ENCODE measurements at regions not wholly inside any gene's neighbourhood (a gene's known extent, or its start where the extent isn't known, plus 50 kb on each side); places are given as distances from the start of the nearest gene placed in this dataset.
"Not testable (repeated sequence)": the region's sequence is repeated elsewhere in the genome, so short reads cannot be mapped to it uniquely, and the experiment has no call there.

DNA sequence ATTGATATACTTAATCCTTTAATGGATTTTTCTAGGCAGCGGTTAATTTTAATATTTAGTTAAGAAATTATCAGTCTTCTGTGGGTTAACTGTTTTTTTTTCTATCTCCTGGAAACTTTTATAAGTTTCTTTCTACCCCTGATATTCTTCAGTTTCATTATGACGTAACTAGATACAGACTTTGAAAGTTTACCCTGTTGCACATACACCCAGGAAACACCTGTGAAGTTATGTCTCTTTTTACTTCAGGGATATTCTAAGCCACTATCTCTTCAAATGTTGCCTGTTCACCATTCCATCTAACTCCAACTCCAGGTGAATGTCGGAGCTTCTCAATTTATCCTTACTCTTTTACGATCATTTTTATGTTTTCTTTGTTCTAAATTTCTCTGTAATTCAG is 329.0 kb downstream of the ICE1 start:
- Mint-ChIP-seq H3K36me3 (ENCODE audit: unreplicated experiment) (no peaks in the 10 kb centered on the region), H3K4me3 (ENCODE audit: unreplicated experiment) (no peak overlapping the region), H3K9me3 (ENCODE audit: unreplicated experiment) (no peaks in the 10 kb centered on the region), H3K27ac (ENCODE audit: unreplicated experiment) (no peak overlapping the region), H3K27me3 (ENCODE audit: unreplicated experiment) (peaks cover 3% of the 10 kb centered on the region), H3K4me1 (ENCODE audit: low read depth, unreplicated experiment) (no peaks in the 10 kb centered on the region)
- DNase-seq: no peak
- TF ChIP-seq, protein P1, sequence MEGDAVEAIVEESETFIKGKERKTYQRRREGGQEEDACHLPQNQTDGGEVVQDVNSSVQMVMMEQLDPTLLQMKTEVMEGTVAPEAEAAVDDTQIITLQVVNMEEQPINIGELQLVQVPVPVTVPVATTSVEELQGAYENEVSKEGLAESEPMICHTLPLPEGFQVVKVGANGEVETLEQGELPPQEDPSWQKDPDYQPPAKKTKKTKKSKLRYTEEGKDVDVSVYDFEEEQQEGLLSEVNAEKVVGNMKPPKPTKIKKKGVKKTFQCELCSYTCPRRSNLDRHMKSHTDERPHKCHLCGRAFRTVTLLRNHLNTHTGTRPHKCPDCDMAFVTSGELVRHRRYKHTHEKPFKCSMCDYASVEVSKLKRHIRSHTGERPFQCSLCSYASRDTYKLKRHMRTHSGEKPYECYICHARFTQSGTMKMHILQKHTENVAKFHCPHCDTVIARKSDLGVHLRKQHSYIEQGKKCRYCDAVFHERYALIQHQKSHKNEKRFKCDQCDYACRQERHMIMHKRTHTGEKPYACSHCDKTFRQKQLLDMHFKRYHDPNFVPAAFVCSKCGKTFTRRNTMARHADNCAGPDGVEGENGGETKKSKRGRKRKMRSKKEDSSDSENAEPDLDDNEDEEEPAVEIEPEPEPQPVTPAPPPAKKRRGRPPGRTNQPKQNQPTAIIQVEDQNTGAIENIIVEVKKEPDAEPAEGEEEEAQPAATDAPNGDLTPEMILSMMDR (IDR thresholded peaks at IDR 0.05; ENCODE audit: partially characterized antibody, unreplicated experiment): no peak

DNA sequence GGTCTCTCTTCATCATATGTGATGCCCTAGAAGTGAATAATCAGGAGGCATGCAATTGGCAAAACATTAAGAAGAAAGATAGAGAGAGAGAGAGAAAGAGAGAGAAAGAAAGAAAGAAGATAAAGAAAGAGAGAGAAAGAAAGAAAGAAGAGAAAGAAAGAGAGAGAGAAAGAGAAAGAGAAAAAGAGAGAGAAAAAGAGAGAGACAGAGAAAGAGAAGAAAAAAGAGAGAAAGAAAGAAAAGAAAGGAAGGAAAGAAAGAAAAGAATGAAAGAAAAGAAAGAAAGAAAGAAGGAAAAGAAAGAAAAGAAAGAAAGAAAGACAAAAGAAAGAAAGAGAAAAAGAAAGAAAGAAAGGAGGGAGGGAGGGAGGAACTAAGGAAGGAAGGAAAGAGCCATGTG is 318.9 kb downstream of the ICE1 start:
- no peak overlapping the region for H3K4me3 Mint-ChIP-seq (ENCODE audit: unreplicated experiment)
- peaks cover 11% of the 10 kb centered on the region for H3K36me3 Mint-ChIP-seq (ENCODE audit: unreplicated experiment)
- H3K27ac Mint-ChIP-seq (ENCODE audit: unreplicated experiment): no peak overlapping the region
- H3K27me3 Mint-ChIP-seq (ENCODE audit: unreplicated experiment): no peaks in the 10 kb centered on the region
- peaks cover 9% of the 10 kb centered on the region for H3K9me3 Mint-ChIP-seq (ENCODE audit: unreplicated experiment)
- DNase-seq: no peak
- TF ChIP-seq, protein P1 (IDR thresholded peaks at IDR 0.05; ENCODE audit: partially characterized antibody, unreplicated experiment): no peak
- H3K4me1 Mint-ChIP-seq (ENCODE audit: low read depth, unreplicated experiment): no peaks in the 10 kb centered on the region

DNA sequence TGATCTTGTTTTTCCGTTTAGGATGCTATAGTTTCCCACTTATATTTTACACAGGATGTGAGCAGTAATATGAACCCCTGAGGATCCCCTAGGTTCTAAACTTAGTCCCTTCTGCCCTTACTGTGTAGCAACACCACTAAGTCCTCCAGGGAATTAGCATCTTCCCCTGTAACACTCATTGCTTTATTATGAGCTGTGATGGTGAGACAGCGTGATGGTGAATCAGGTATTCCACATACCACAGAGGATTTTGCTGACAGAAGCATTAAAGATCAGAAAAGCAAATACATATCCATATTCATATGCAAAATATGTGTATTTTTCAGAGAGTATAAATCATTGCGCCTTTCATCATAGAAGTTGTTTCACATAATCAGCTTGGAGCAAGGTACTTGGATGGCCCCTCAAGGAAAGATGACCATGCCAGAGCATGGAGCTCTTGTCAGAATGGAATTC is 317.0 kb downstream of the ICE1 start:
- Mint-ChIP-seq H3K4me3 (ENCODE audit: unreplicated experiment) (no peak overlapping the region), H3K4me1 (ENCODE audit: low read depth, unreplicated experiment) (no peaks in the 10 kb centered on the region), H3K36me3 (ENCODE audit: unreplicated experiment) (peaks cover 5% of the 10 kb centered on the region), H3K27me3 (ENCODE audit: unreplicated experiment) (peaks cover 3% of the 10 kb centered on the region), H3K9me3 (ENCODE audit: unreplicated experiment) (peaks cover 2% of the 10 kb centered on the region), H3K27ac (ENCODE audit: unreplicated experiment) (no peak overlapping the region)
- no peak for DNase-seq
- TF ChIP-seq, protein P1 (IDR thresholded peaks at IDR 0.05; ENCODE audit: partially characterized antibody, unreplicated experiment): no peak

DNA sequence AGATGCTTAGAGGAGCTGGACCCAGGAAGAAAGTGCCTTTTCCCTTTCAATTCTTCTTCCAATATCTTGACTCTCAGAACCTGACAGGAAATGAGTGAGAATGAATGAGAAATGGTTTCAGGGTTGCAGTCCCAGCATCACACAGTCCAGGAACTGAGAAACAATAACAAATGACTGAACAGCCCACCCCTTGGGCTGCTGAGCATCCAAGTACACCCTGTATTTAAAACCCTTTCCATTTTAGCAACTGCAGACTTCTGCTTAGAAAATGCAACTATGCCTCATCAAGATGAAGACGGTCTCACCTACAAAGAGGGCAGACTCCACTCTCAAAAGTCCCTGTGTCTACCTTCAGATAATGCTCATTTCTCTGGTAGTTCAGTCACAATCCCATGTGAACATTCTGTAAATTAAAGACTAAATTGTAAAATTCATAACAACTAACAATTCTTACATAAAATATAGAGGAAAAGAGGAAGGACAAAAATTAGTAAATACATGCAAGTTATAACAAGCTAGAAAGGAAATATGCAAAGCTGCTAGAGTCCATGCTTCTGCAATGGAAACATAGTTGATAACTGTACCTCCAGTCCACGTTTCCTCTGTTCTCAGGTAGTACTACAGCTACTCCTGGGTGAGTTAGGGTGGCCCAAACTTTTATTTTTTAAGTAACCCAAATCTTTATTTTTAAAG is 316.5 kb downstream of the ICE1 start:
- DNase-seq: no peak
- H3K9me3 Mint-ChIP-seq (ENCODE audit: unreplicated experiment): peaks cover 2% of the 10 kb centered on the region
- no peaks in the 10 kb centered on the region for H3K4me1 Mint-ChIP-seq (ENCODE audit: low read depth, unreplicated experiment)
- peaks cover 3% of the 10 kb centered on the region for H3K27me3 Mint-ChIP-seq (ENCODE audit: unreplicated experiment)
- H3K4me3 Mint-ChIP-seq (ENCODE audit: unreplicated experiment): no peak overlapping the region
- TF ChIP-seq, protein P1 (IDR thresholded peaks at IDR 0.05; ENCODE audit: partially characterized antibody, unreplicated experiment): no peak
- no peak overlapping the region for H3K27ac Mint-ChIP-seq (ENCODE audit: unreplicated experiment)
- H3K36me3 Mint-ChIP-seq (ENCODE audit: unreplicated experiment): peaks cover 2% of the 10 kb centered on the region

DNA sequence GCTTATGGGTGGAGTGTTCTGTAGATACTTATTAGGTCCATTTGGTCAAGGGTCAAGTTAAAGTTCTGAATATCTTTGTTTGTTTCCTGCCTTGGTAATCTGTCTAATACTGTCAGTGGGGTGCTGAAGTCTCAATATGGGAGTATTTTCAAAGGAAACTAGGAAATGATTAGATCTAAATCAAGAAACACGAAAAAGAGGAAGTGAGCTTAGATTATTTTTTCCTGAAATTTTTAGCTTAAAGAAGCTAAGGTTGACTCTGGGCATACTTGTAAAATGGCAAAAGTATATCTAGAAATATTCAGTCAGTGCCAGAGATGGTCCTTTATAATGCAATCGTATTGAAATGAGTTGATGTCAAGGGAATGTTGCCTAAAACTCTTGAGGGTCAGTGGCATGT is 313.5 kb downstream of the ICE1 start:
- no peak overlapping the region for H3K4me3 Mint-ChIP-seq (ENCODE audit: unreplicated experiment)
- H3K9me3 Mint-ChIP-seq (ENCODE audit: unreplicated experiment): no peaks in the 10 kb centered on the region
- no peaks in the 10 kb centered on the region for H3K4me1 Mint-ChIP-seq (ENCODE audit: low read depth, unreplicated experiment)
- H3K27ac Mint-ChIP-seq (ENCODE audit: unreplicated experiment): no peak overlapping the region
- no peak for DNase-seq
- TF ChIP-seq, protein P1 (IDR thresholded peaks at IDR 0.05; ENCODE audit: partially characterized antibody, unreplicated experiment): no peak
- peaks cover 3% of the 10 kb centered on the region for H3K27me3 Mint-ChIP-seq (ENCODE audit: unreplicated experiment)
- no peaks in the 10 kb centered on the region for H3K36me3 Mint-ChIP-seq (ENCODE audit: unreplicated experiment)

DNA sequence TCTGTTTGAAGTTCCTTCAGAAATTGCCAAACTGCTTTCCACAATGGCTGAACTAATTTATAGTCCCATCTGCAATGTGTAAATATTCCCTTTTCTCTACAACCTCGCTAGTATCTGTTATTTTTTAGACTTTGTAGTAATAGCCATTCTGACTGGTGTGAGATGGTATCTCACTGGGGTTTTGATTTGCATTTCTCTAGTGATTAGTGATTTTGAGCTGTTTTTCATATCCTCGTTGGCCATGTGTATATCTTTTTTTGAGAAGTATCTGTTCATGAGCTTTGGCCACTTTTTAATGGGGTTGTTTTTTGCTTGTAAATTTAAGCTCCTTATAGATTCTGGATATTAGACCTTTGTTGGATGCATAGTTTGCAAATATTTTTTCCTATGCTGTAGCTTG is 310.6 kb downstream of the ICE1 start:
- H3K4me3 Mint-ChIP-seq (ENCODE audit: unreplicated experiment); DNase-seq; H3K9me3 Mint-ChIP-seq (ENCODE audit: unreplicated experiment); H3K27me3 Mint-ChIP-seq (ENCODE audit: unreplicated experiment); H3K27ac Mint-ChIP-seq (ENCODE audit: unreplicated experiment); H3K36me3 Mint-ChIP-seq (ENCODE audit: unreplicated experiment); H3K4me1 Mint-ChIP-seq (ENCODE audit: low read depth, unreplicated experiment): not testable (repeated sequence)

Data from glutamatergic neuron (in vitro differentiated cells).